ENCODE measurements at regions not wholly inside any gene's neighbourhood (a gene's known extent, or its start where the extent isn't known, plus 50 kb on each side); places are given as distances from the start of the nearest gene placed in this dataset.
"Not testable (repeated sequence)": the region's sequence is repeated elsewhere in the genome, so short reads cannot be mapped to it uniquely, and the experiment has no call there.

GRCh38 chr1:239985044-239985443, 106.6 kb upstream of the FMN2 start:
- H3K36me3 Mint-ChIP-seq: peaks cover 2 to 11% of the 10 kb centered on the region in 2 donors
- no peaks in the 10 kb centered on the region for H3K4me1 Mint-ChIP-seq
- CTCF ChIA-PET (ENCODE audit: partially characterized antibody): no interaction called here
- no peak overlapping the region for H3K27ac Mint-ChIP-seq
- H3K4me3 Mint-ChIP-seq: no peak overlapping the region
- H3K4me3 ChIP-seq (ENCODE audit: low read length in 2 of 2): no peak overlapping the region
- POLR2A ChIA-PET (ENCODE audit: partially characterized antibody): no interaction called here
- H3K9me3 ChIP-seq (ENCODE audit: control insufficient read depth in 1 of 2, low read length in 2 of 2): peaks cover 0 to 17% of the 10 kb centered on the region in 2 donors
- no peaks in the 10 kb centered on the region for H3K36me3 ChIP-seq (ENCODE audit: insufficient read depth, low read length)
- no peak for DNase-seq
- no peak overlapping the region for H3K27ac ChIP-seq (ENCODE audit: low read depth, low read length)
- H3K9me3 Mint-ChIP-seq: peaks cover 5 to 64% (median 54%) of the 10 kb centered on the region in 8 donors
- peaks cover 0 to 2% of the 10 kb centered on the region in 2 donors for H3K27me3 Mint-ChIP-seq
- intact Hi-C loops (cut with micrococcal nuclease): no loop called here
- no peaks in the 10 kb centered on the region for H3K4me1 ChIP-seq (ENCODE audit: insufficient read depth, low read length)
- no peaks in the 10 kb centered on the region for H3K27me3 ChIP-seq (ENCODE audit: insufficient read depth, low read length)

GRCh38 chr1:239987103-239987745, 104.5 kb upstream of the FMN2 start:
- peaks cover 2 to 7% of the 10 kb centered on the region in 2 donors for H3K36me3 Mint-ChIP-seq
- H3K27ac ChIP-seq (ENCODE audit: low read depth, low read length): no peak overlapping the region
- peaks cover 0 to 2% of the 10 kb centered on the region in 2 donors for H3K27me3 Mint-ChIP-seq
- H3K27me3 ChIP-seq (ENCODE audit: insufficient read depth, low read length): no peaks in the 10 kb centered on the region
- H3K4me1 Mint-ChIP-seq: no peaks in the 10 kb centered on the region
- peaks cover 0 to 17% of the 10 kb centered on the region in 2 donors for H3K9me3 ChIP-seq (ENCODE audit: control insufficient read depth in 1 of 2, low read length in 2 of 2)
- intact Hi-C loops (cut with micrococcal nuclease): no loop called here
- H3K36me3 ChIP-seq (ENCODE audit: insufficient read depth, low read length): no peaks in the 10 kb centered on the region
- H3K4me3 Mint-ChIP-seq: no peak overlapping the region
- no peaks in the 10 kb centered on the region for H3K4me1 ChIP-seq (ENCODE audit: insufficient read depth, low read length)
- H3K4me3 ChIP-seq (ENCODE audit: low read length in 2 of 2): no peak overlapping the region
- ChIA-PET CTCF (ENCODE audit: partially characterized antibody) (interaction anchor here (1.0 to 1.8 kb wide), 2 partner anchors 10 to 16 kb away, joined by 5 to 6 read pairs; no protein-coding TSS in a partner anchor), POLR2A (ENCODE audit: partially characterized antibody) (no interaction called here)
- H3K9me3 Mint-ChIP-seq: peaks cover 0 to 51% (median 44%) of the 10 kb centered on the region in 8 donors
- H3K27ac Mint-ChIP-seq: no peak overlapping the region
- no peak for DNase-seq

- POLR2A ChIA-PET (ENCODE audit: partially characterized antibody): no interaction called here
- Mint-ChIP-seq H3K9me3 (peaks cover 2 to 26% (median 21%) of the 10 kb centered on the region in 8 donors), H3K36me3 (peaks cover 0 to 7% of the 10 kb centered on the region in 2 donors), H3K4me1 (no peaks in the 10 kb centered on the region), H3K27ac (no peak overlapping the region), H3K4me3 (no peak overlapping the region), H3K27me3 (peaks cover 7% of the 10 kb centered on the region in 2 donors)
- Histone ChIP-seq H3K9me3 (ENCODE audit: control insufficient read depth in 1 of 2, low read length in 2 of 2) (peaks cover 0 to 6% of the 10 kb centered on the region in 2 donors), H3K27me3 (ENCODE audit: insufficient read depth, low read length) (no peaks in the 10 kb centered on the region), H3K4me1 (ENCODE audit: insufficient read depth, low read length) (no peaks in the 10 kb centered on the region), H3K27ac (ENCODE audit: low read depth, low read length) (no peak overlapping the region), H3K36me3 (ENCODE audit: insufficient read depth, low read length) (no peaks in the 10 kb centered on the region), H3K4me3 (ENCODE audit: low read length in 2 of 2) (no peak overlapping the region)
- DNase-seq: no peak
- intact Hi-C loops (cut with micrococcal nuclease): no loop called here
- CTCF ChIA-PET (ENCODE audit: partially characterized antibody): no interaction called here
Measured at GRCh38 chr1:239989990-239990389, 101.7 kb upstream of the FMN2 start.

GRCh38 chr1:239992566-239992965, 99.1 kb upstream of the FMN2 start:
- CTCF ChIA-PET (ENCODE audit: partially characterized antibody): not testable (repeated sequence)

GRCh38 chr1:239993366-239993765, 98.3 kb upstream of the FMN2 start:
- intact Hi-C loops (cut with micrococcal nuclease): no loop called here
- H3K9me3 Mint-ChIP-seq: peaks cover 0 to 9% (median 3%) of the 10 kb centered on the region in 8 donors
- H3K4me3 ChIP-seq (ENCODE audit: low read length in 2 of 2): no peak overlapping the region
- peaks cover 3% of the 10 kb centered on the region for H3K27me3 ChIP-seq (ENCODE audit: insufficient read depth, low read length)
- peaks cover 23 to 25% of the 10 kb centered on the region in 2 donors for H3K27me3 Mint-ChIP-seq
- POLR2A ChIA-PET (ENCODE audit: partially characterized antibody): no interaction called here
- H3K9me3 ChIP-seq (ENCODE audit: control insufficient read depth in 1 of 2, low read length in 2 of 2): no peaks in the 10 kb centered on the region
- H3K27ac ChIP-seq (ENCODE audit: low read depth, low read length): no peak overlapping the region
- H3K36me3 ChIP-seq (ENCODE audit: insufficient read depth, low read length): no peaks in the 10 kb centered on the region
- H3K27ac Mint-ChIP-seq: no peak overlapping the region
- no peak for DNase-seq
- H3K4me1 ChIP-seq (ENCODE audit: insufficient read depth, low read length): no peaks in the 10 kb centered on the region
- H3K4me1 Mint-ChIP-seq: peaks cover 2 to 7% (median 4%) of the 10 kb centered on the region in 4 donors
- CTCF ChIA-PET (ENCODE audit: partially characterized antibody): no interaction called here
- no peak overlapping the region for H3K4me3 Mint-ChIP-seq
- H3K36me3 Mint-ChIP-seq: no peaks in the 10 kb centered on the region

More at GRCh38 chr1:239992566-239992965, 99.1 kb upstream of the FMN2 start:
- H3K36me3 Mint-ChIP-seq; DNase-seq; H3K4me1 ChIP-seq (ENCODE audit: insufficient read depth, low read length); H3K9me3 ChIP-seq (ENCODE audit: control insufficient read depth in 1 of 2, low read length in 2 of 2); POLR2A ChIA-PET (ENCODE audit: partially characterized antibody); H3K36me3 ChIP-seq (ENCODE audit: insufficient read depth, low read length); H3K27me3 ChIP-seq (ENCODE audit: insufficient read depth, low read length); intact Hi-C loops (cut with micrococcal nuclease); H3K4me1 Mint-ChIP-seq; H3K4me3 ChIP-seq (ENCODE audit: low read length in 2 of 2); H3K9me3 Mint-ChIP-seq; H3K4me3 Mint-ChIP-seq; H3K27ac ChIP-seq (ENCODE audit: low read depth, low read length): not testable (repeated sequence)
- H3K27me3 Mint-ChIP-seq: peaks cover 20 to 23% of the 10 kb centered on the region in 2 donors
- peak overlapping the region in 1 of 7 donors; percentile 55 for H3K27ac Mint-ChIP-seq

GRCh38 chr1:239995281-239995680, 96.4 kb upstream of the FMN2 start:
- ChIA-PET CTCF (ENCODE audit: partially characterized antibody) (interaction anchor here (1.1 kb wide), 1 partner anchor 10 kb away, joined by 3 read pairs; no protein-coding TSS in a partner anchor), POLR2A (ENCODE audit: partially characterized antibody) (no interaction called here)
- no peak overlapping the region for H3K27ac ChIP-seq (ENCODE audit: low read depth, low read length)

DNA sequence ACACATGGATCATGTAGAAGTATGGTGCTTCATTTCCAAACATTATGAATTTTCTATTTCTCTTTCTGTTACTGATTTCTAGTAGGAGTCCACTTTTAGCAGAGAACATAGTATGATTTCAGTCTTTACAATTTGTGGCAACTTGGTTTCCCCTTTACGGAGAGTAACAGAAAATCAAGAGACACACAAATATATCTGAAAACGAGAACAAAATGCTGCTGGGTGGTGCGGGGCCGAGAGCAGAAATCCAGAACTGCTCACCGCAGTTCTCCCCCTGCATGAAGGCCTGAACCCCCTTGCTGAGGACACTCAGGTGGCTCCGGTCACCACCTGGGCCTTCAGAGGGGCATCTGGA, 94.5 kb upstream of the FMN2 start:
- POLR2A ChIA-PET (ENCODE audit: partially characterized antibody): no interaction called here
- no peak overlapping the region for H3K27ac Mint-ChIP-seq
- H3K4me1 Mint-ChIP-seq: peaks cover 2 to 7% (median 5%) of the 10 kb centered on the region in 4 donors
- Histone ChIP-seq H3K9me3 (ENCODE audit: control insufficient read depth in 1 of 2, low read length in 2 of 2) (no peaks in the 10 kb centered on the region), H3K36me3 (ENCODE audit: insufficient read depth, low read length) (no peaks in the 10 kb centered on the region), H3K27me3 (ENCODE audit: insufficient read depth, low read length) (peaks cover 9% of the 10 kb centered on the region), H3K4me3 (ENCODE audit: low read length in 2 of 2) (no peak overlapping the region), H3K27ac (ENCODE audit: low read depth, low read length) (no peak overlapping the region), H3K4me1 (ENCODE audit: insufficient read depth, low read length) (no peaks in the 10 kb centered on the region)
- intact Hi-C loops (cut with micrococcal nuclease): no loop called here
- no peaks in the 10 kb centered on the region for H3K36me3 Mint-ChIP-seq
- H3K27me3 Mint-ChIP-seq: peaks cover 32% of the 10 kb centered on the region in 2 donors
- H3K9me3 Mint-ChIP-seq: peaks cover 0 to 4% (median under 1%) of the 10 kb centered on the region in 8 donors
- H3K4me3 Mint-ChIP-seq: peak overlapping the region in 5 of 8 donors; percentile 9 to 55 (median 21)
- DNase-seq: no peak
- CTCF ChIA-PET (ENCODE audit: partially characterized antibody): no interaction called here

More at GRCh38 chr1:239995281-239995680, 96.4 kb upstream of the FMN2 start:
- intact Hi-C loops (cut with micrococcal nuclease): no loop called here
- Histone ChIP-seq H3K36me3 (ENCODE audit: insufficient read depth, low read length) (no peaks in the 10 kb centered on the region), H3K27me3 (ENCODE audit: insufficient read depth, low read length) (peaks cover 9% of the 10 kb centered on the region), H3K4me3 (ENCODE audit: low read length in 2 of 2) (no peak overlapping the region), H3K9me3 (ENCODE audit: control insufficient read depth in 1 of 2, low read length in 2 of 2) (no peaks in the 10 kb centered on the region), H3K4me1 (ENCODE audit: insufficient read depth, low read length) (no peaks in the 10 kb centered on the region)
- Mint-ChIP-seq H3K27ac (no peak overlapping the region), H3K4me3 (no peak overlapping the region), H3K36me3 (no peaks in the 10 kb centered on the region), H3K4me1 (peaks cover 2 to 7% (median 5%) of the 10 kb centered on the region in 4 donors), H3K9me3 (peaks cover 0 to 6% (median 2%) of the 10 kb centered on the region in 8 donors), H3K27me3 (peaks cover 29 to 30% of the 10 kb centered on the region in 2 donors)
- DNase-seq: no peak

Measured in CD4-positive, alpha-beta memory T cell (primary cell).